ENCODE measurements at regions not wholly inside any gene's neighbourhood (a gene's known extent, or its start where the extent isn't known, plus 50 kb on each side); places are given as distances from the start of the nearest gene placed in this dataset.

DNA sequence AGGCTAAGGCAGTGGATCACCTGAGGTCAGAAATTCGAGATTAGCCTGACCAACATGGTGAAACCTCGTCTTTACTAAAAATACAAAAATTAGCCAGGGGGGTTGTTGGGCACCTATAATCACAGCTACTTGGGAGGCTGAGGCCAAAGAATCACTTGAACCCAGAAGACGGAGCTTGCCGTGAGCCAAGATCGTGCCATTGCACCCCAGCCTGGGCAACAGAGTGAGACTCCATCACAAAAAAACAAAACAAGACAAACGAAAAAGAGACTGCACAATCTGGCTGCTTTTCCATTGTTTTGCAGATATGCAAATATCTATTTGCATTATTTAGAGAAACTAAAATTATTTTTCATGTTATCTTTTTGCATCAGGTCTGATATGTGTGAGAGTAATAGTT is 83.6 kb downstream of the ZNF486 start:
- TF ChIP-seq, protein P1, sequence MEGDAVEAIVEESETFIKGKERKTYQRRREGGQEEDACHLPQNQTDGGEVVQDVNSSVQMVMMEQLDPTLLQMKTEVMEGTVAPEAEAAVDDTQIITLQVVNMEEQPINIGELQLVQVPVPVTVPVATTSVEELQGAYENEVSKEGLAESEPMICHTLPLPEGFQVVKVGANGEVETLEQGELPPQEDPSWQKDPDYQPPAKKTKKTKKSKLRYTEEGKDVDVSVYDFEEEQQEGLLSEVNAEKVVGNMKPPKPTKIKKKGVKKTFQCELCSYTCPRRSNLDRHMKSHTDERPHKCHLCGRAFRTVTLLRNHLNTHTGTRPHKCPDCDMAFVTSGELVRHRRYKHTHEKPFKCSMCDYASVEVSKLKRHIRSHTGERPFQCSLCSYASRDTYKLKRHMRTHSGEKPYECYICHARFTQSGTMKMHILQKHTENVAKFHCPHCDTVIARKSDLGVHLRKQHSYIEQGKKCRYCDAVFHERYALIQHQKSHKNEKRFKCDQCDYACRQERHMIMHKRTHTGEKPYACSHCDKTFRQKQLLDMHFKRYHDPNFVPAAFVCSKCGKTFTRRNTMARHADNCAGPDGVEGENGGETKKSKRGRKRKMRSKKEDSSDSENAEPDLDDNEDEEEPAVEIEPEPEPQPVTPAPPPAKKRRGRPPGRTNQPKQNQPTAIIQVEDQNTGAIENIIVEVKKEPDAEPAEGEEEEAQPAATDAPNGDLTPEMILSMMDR (IDR thresholded peaks at IDR 0.05) = no peak
- no peak for TF ChIP-seq POLR2AphosphoS5 (IDR thresholded peaks at IDR 0.05)

Data from transverse colon (tissue), 4 donors.